Endothelial cell of umbilical vein (primary cell): ENCODE measurements at regions not wholly inside any gene's neighbourhood (a gene's known extent, or its start where the extent isn't known, plus 50 kb on each side); places are given as distances from the start of the nearest gene placed in this dataset.

Experiments used
- BruUV-seq: library from RNA; stranded (reverse); fragments of 400-500 nt; replicated peaks from 2 replicates; lab custom pipeline; 2021; lab: Mats Ljungman, UMichigan
- CTCF ChIA-PET: fragments of 300-600, 350-600 bp; sonication (Branson Sonifier 250); formaldehyde crosslinking; loops from one replicate; lab custom pipeline; 2021; ENCODE audit warnings: antibody characterized with exemption, inconsistent platforms; lab: Charles Lee
- POLR2A ChIA-PET: fragments of 300-600, 350-600 bp; sonication (Branson Sonifier 250); formaldehyde crosslinking; loops from one replicate; lab custom pipeline; 2021; ENCODE audit warnings: antibody characterized with exemption, inconsistent platforms; lab: Charles Lee
- DNase-seq: peaks from one replicate; pipeline ENCODE4 v3.0.0-alpha.2; 2011; ENCODE audit warnings: low read depth, low spot score
- FAIRE-seq: peaks from 2 replicates; lab custom pipeline; 2011; peaks lifted over from hg19 to GRCh38; lab: Jason Lieb, UNC
- H2AFZ ChIP-seq: 2 replicates; pipeline ENCODE4 v1.6.0; 2012; ENCODE audit warnings: low read depth, low read length, control low read depth, inconsistent platforms
- H3K27ac ChIP-seq: 2 replicates; pipeline ENCODE4 v1.5.1; 2011; ENCODE audit warnings: low read depth, mild to moderate bottlenecking, control low read depth, low read length, moderate library complexity; ENCODE audit not compliant: insufficient read depth
- H3K27me3 ChIP-seq, 2 experiments: 2 replicates each; pipeline versions ENCODE4 v1.6.0 to v1.6.1; 2011; ENCODE audit warnings: low read length in 2 of 2, mixed read lengths in 1 of 2; ENCODE audit not compliant: control insufficient read depth in 2 of 2, insufficient read depth in 2 of 2
- H3K36me3 ChIP-seq, 2 experiments: 2 replicates in 1 of 2; 3 replicates in 1 of 2; pipeline ENCODE4 v1.5.1; 2011; ENCODE audit warnings: low read length in 2 of 2, mild to moderate bottlenecking in 1 of 2, moderate library complexity in 1 of 2; ENCODE audit not compliant: control insufficient read depth in 2 of 2, insufficient read depth in 2 of 2; ENCODE audit errors: extremely low read depth in 1 of 2
- H3K4me1 ChIP-seq: 3 replicates; pipeline ENCODE4 v1.5.1; 2011; ENCODE audit warnings: mild to moderate bottlenecking, low read length; ENCODE audit not compliant: control insufficient read depth, insufficient read depth; ENCODE audit errors: extremely low read depth
- H3K4me2 ChIP-seq: 2 replicates; pipeline ENCODE4 v1.6.1; 2011; ENCODE audit warnings: low read length, control low read depth, mixed read lengths; ENCODE audit not compliant: insufficient read depth
- H3K4me3 ChIP-seq, 3 experiments: fragments of 200-600 bp in 1 of 3; sonication (generic), shearing (Covaris generic) in 1 of 3; replicated peaks in 1 of 3; 2 replicates each; pipeline ENCODE4 v1.5.1; 2011 to 2016; ENCODE audit warnings: control low read depth in 3 of 3, low read length in 3 of 3, mild to moderate bottlenecking in 2 of 3, inconsistent platforms in 1 of 3, low read depth in 1 of 3, moderate library complexity in 1 of 3; ENCODE audit not compliant: insufficient read depth in 1 of 3
- H3K79me2 ChIP-seq: 2 replicates; pipeline ENCODE4 v1.6.0; 2012; ENCODE audit warnings: low read length, inconsistent platforms; ENCODE audit not compliant: control insufficient read depth, insufficient read depth
- H3K9ac ChIP-seq: replicated peaks from 2 replicates; pipeline ENCODE3; 2011; ENCODE audit warnings: low read length, control low read depth; ENCODE audit not compliant: insufficient read depth; ENCODE audit errors: extremely low read depth
- H3K9me1 ChIP-seq: replicated peaks from 3 replicates; pipeline ENCODE4 v1.6.0; 2011; ENCODE audit warnings: mild to moderate bottlenecking, low read length; ENCODE audit not compliant: control insufficient read depth, insufficient read depth; ENCODE audit errors: extremely low read depth
- H3K9me3 ChIP-seq: replicated peaks from 2 replicates; pipeline ENCODE4 v1.5.1; 2012; ENCODE audit warnings: low read length, inconsistent platforms; ENCODE audit not compliant: control insufficient read depth, insufficient read depth
- H4K20me1 ChIP-seq: replicated peaks from 2 replicates; pipeline ENCODE3; 2011; ENCODE audit warnings: mild to moderate bottlenecking, low read length; ENCODE audit not compliant: control insufficient read depth, insufficient read depth; ENCODE audit errors: extremely low read depth
- CTCF ChIP-seq, 2 donors: IDR thresholded peaks; 1 replicate in 1 of 2; 2 replicates in 1 of 2; pipeline ENCODE4 v1.5.1; 2011; ENCODE audit warnings: low read length in 2 of 2, mild to moderate bottlenecking in 2 of 2, moderate library complexity in 2 of 2, control low read depth in 1 of 2, inconsistent platforms in 1 of 2, low read depth in 1 of 2; ENCODE audit not compliant: insufficient read depth in 1 of 2; ENCODE audit errors: extremely low read depth in 1 of 2
- EZH2 ChIP-seq: IDR thresholded peaks from 2 replicates; pipeline ENCODE4 v1.6.1; 2012; ENCODE audit warnings: borderline replicate concordance, low read depth, mild to moderate bottlenecking, moderate library complexity, low read length, inconsistent platforms; ENCODE audit not compliant: severe bottlenecking
- FOS ChIP-seq: IDR thresholded peaks from 2 replicates; pipeline ENCODE4 v1.6.1; 2011; ENCODE audit warnings: mild to moderate bottlenecking, low read length, moderate library complexity, borderline replicate concordance; ENCODE audit not compliant: insufficient read depth
- GATA2 ChIP-seq: IDR thresholded peaks from 2 replicates; pipeline ENCODE4 v1.7.0; 2011; ENCODE audit warnings: low read depth, mild to moderate bottlenecking, moderate library complexity, mixed read lengths, low read length; ENCODE audit not compliant: insufficient read length, insufficient read depth
- MAX ChIP-seq: IDR thresholded peaks from 2 replicates; pipeline ENCODE4 v1.6.1; 2011; ENCODE audit not compliant: insufficient read depth, insufficient read length
- MYC ChIP-seq: IDR thresholded peaks from one replicate; pipeline ENCODE4 v1.6.1; 2011; ENCODE audit warnings: mild to moderate bottlenecking, low read depth, low read length
- POLR2A ChIP-seq: IDR thresholded peaks from 2 replicates; pipeline ENCODE4 v1.6.1; 2012; ENCODE audit warnings: low read depth, mild to moderate bottlenecking, control low read depth, low read length
- dilution Hi-C: fragments of 300-500 bp; cut with MboI; formaldehyde crosslinking; loops from one replicate; pipeline ENCODE4 v1.15.0; 2019; ENCODE audit warnings: low sequenced_read_pairs; ENCODE audit not compliant: extremely low pct_ligation_motif_present
- intact Hi-C: fragments of 100-400 bp; cut with micrococcal nuclease; formaldehyde crosslinking; loops from one replicate; pipeline ENCODE4 v1.10.0; 2022

- intact Hi-C loops: no loop called here
- Histone ChIP-seq H3K27ac (no peak overlapping the region), H3K9ac (no peak overlapping the region), H3K4me1 (peaks cover 3% of the 10 kb centered on the region), H3K4me2 (no peak overlapping the region), H3K9me1 (no peaks in the 10 kb centered on the region), H3K27me3 (peaks cover 0 to 1% of the 10 kb centered on the region in 2 experiments), H4K20me1 (no peaks in the 10 kb centered on the region), H3K9me3 (no peaks in the 10 kb centered on the region), H2AFZ (no peak overlapping the region), H3K79me2 (no peaks in the 10 kb centered on the region), H3K4me3 (no peak overlapping the region), H3K36me3 (no peaks in the 10 kb centered on the region)
- no peak for TF ChIP-seq EZH2
- TF ChIP-seq GATA2: no peak
- TF ChIP-seq CTCF (IDR thresholded peaks at IDR 0.05; ENCODE audit: extremely low read depth in 1 of 2, insufficient read depth in 1 of 2, low read depth in 1 of 2, low read length in 2 of 2): no peak
- TF ChIP-seq MYC: no peak
- no peak for TF ChIP-seq FOS
- TF ChIP-seq POLR2A: no peak
- TF ChIP-seq MAX: no peak
- POLR2A ChIA-PET: no interaction called here
- CTCF ChIA-PET: no interaction called here
- no TSS peak for BruUV-seq
- FAIRE-seq (no peak), DNase-seq (no peak)
- dilution Hi-C loops: no loop called here
These were observed 127.7 kb downstream of the KIF26A start for GRCh38 chr14:104265918-104266630.
